ENCODE measurements at regions not wholly inside any gene's neighbourhood (a gene's known extent, or its start where the extent isn't known, plus 50 kb on each side); places are given as distances from the start of the nearest gene placed in this dataset.

- no peak for DNase-seq
Observed at GRCh38 chr1:24983006-24983680, 53.1 kb upstream of the RUNX3 start.

GRCh38 chr1:24981631-24982005 lies 51.5 kb upstream of the RUNX3 start:
- DNase-seq: no peak

GRCh38 chr1:24980836-24981630 lies 51.0 kb upstream of the RUNX3 start:
- DNase-seq: peak; percentile 17

All from left hindlimb (tissue), 1 donor.